ENCODE measurements at regions not wholly inside any gene's neighbourhood (a gene's known extent, or its start where the extent isn't known, plus 50 kb on each side); places are given as distances from the start of the nearest gene placed in this dataset.

DNA sequence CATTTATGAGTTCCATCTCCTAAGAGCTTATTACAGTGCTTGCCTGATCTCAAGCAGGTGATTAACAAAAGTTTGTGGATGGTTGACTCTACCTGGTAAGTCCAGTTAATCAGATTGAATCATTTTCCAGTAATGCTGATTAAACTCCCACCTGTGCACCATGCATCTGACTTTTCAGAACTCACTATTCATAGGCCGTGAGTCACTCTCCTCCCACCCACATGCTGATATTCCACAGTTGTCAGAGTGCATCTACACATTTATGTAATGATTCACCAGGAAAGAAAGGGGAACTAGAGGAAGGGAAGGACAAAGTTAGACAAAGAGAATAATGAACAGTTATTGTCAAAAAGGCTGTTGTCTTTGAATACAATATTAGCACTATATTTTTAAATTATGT is 106.2 kb upstream of the UBE3A start:
- TF ChIP-seq, protein P1, sequence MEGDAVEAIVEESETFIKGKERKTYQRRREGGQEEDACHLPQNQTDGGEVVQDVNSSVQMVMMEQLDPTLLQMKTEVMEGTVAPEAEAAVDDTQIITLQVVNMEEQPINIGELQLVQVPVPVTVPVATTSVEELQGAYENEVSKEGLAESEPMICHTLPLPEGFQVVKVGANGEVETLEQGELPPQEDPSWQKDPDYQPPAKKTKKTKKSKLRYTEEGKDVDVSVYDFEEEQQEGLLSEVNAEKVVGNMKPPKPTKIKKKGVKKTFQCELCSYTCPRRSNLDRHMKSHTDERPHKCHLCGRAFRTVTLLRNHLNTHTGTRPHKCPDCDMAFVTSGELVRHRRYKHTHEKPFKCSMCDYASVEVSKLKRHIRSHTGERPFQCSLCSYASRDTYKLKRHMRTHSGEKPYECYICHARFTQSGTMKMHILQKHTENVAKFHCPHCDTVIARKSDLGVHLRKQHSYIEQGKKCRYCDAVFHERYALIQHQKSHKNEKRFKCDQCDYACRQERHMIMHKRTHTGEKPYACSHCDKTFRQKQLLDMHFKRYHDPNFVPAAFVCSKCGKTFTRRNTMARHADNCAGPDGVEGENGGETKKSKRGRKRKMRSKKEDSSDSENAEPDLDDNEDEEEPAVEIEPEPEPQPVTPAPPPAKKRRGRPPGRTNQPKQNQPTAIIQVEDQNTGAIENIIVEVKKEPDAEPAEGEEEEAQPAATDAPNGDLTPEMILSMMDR (IDR thresholded peaks at IDR 0.05): no peak
- DNase-seq (ENCODE audit: low spot score): no peak
- no peak overlapping the region for H3K27ac ChIP-seq
- H3K4me3 ChIP-seq: no peak overlapping the region

DNA sequence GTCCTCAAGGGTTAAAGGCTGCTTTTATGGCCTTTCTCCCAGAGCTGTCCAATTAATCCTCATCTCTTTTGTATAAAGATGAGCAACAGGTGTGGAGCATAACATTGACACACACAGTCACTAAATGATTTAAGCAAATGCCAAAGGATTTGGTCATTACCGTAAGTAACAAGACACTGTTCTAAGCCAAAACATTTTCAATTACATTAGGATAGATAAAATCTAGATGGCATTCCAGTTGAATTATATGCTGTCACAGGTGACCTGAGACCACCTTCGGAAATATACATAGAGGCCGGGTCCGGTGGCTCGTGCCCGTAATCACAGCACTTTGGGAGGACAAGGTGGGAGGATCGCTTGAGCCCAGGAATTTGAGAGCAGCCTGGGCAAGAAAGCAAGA is 105.3 kb upstream of the UBE3A start:
- DNase-seq (ENCODE audit: low spot score): no peak
- TF ChIP-seq, protein P1 (IDR thresholded peaks at IDR 0.05): no peak
- no peak overlapping the region for H3K27ac ChIP-seq
- H3K4me3 ChIP-seq: no peak overlapping the region

DNA sequence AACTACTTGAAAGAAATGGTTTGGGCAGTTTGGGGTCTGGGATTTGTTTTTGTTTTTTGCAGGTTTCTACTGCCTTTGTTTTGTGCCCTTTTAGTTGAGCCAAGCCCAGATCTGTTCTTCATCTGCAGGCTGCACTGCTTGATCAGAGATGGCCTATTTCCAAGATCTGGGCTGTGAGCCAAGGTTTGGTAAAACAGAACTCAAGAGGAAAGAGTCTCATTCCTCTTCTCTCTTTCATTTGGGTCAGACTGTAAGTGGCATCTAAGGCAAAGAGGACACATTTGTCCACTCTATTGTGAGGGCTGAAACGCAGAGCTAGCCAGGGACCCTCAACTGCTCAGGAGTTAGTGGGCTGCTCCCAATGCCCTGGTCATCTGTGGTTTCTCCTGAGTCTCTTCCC is 104.4 kb upstream of the UBE3A start:
- TF ChIP-seq, protein P1 (IDR thresholded peaks at IDR 0.05): no peak
- H3K27ac ChIP-seq: no peak overlapping the region
- H3K4me3 ChIP-seq: no peak overlapping the region
- DNase-seq (ENCODE audit: low spot score): no peak

DNA sequence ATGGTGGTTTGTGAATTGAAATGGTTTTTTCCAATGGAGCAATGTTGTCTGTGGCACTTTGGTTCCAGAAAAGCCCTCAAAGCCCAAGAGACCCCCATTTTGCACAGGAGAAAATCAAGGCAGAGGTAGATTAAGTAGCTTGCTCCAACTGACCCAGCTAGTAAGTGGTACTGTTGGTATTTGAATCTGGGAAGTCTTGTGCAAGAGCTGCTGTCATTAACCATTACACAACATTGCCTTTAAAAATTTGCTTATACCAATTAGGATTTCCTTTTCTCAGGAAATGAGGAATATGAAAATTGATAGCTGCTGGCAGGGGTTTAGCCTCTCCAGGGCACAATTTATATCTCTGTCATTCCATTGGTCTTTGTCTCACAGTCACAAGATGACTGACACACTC is 102.4 kb upstream of the UBE3A start:
- TF ChIP-seq, protein P1 (IDR thresholded peaks at IDR 0.05): no peak
- Histone ChIP-seq H3K4me3 (no peak overlapping the region), H3K27ac (no peak overlapping the region)
- DNase-seq (ENCODE audit: low spot score): no peak

DNA sequence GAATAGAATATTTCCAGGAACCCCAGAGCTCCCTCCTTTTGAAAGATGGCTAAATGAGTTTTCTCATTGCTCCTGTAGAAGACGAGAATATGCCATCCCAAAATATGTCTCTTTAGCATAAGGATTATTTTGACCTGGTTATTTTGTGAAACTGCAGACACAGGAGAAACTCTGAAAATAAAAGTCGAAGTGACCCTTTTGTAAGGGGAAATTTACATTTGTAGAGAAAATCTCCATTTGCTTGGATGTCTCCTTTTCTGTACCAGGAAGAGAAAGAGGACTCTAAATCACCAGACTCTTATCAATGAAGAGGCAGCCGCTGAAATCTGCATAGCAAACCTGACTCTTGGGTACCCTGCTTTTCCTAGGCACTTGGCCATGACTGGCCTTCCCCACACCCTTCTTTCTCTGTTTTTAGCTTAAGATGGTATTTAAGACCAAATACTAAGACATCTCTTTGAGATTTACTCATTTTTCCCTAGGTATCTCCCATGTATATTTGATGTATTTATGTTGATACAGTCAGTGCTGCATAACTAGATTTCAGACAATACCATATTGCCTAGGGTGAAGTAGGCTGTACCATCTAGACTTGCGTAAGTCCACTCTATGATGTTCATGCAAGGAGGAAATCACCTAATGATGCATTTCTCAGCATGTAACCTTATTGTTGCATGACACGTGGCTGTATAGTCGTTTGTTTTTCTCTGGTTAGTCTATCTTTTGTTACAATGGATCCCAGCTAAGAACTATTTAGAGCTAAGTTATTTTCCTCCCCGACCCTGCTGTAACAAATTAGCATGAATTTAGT is 98.2 kb upstream of the UBE3A start:
- TF ChIP-seq, protein P1 (IDR thresholded peaks at IDR 0.05): no peak
- H3K27ac ChIP-seq: no peak overlapping the region
- DNase-seq (ENCODE audit: low spot score): no peak
- no peak overlapping the region for H3K4me3 ChIP-seq

DNA sequence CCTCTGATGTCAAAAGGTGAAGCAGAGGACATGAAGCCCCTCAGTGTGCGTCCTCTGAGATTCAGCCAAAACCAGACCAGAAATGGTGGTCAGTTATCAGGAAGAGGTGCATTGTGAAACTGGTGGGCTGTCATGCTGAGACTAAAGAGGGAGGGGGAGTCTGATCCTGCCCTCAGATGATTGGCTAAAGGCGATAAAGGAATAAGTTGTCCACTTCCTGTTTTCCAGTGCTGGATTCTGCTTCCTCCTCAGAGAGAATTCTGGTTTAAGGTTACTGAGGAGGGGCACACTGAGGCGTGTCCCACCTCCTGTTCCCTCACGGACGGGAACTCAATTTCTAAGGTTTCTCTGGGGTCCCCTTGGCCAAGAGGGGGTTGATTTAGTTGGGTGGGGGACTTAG is 97.0 kb upstream of the UBE3A start:
- no peak for DNase-seq (ENCODE audit: low spot score)
- TF ChIP-seq, protein P1 (IDR thresholded peaks at IDR 0.05): no peak
- H3K4me3 ChIP-seq: no peak overlapping the region
- H3K27ac ChIP-seq: no peak overlapping the region

DNA sequence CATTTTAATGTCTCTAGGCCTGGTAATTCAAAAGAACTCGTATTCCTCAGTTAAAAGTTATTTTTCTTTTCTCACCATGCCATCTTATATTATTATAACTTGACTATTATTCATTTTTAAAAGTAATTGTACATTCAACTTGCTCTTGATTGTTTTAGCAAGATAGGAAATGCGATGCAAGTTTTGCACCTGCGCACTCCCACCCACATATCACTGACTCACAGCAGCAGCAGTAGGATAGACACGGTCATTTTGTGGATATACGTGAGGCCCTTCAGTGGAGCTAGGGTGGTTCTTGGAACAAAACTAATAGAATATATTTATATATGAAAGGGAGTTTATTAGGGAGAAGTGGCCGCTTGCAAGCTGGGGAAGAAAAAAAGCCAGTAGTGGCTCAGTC is 95.5 kb upstream of the UBE3A start:
- DNase-seq (ENCODE audit: low spot score): no peak
- TF ChIP-seq, protein P1 (IDR thresholded peaks at IDR 0.05): no peak
- Histone ChIP-seq H3K27ac (no peak overlapping the region), H3K4me3 (no peak overlapping the region)
